Bronchial epithelial cell (primary cell): ENCODE measurements at regions not wholly inside any gene's neighbourhood (a gene's known extent, or its start where the extent isn't known, plus 50 kb on each side); places are given as distances from the start of the nearest gene placed in this dataset.
"Not testable (repeated sequence)": the region's sequence is repeated elsewhere in the genome, so short reads cannot be mapped to it uniquely, and the experiment has no call there.

ENCODE experiments used
- DNase-seq: peaks from one replicate; pipeline ENCODE4 v3.0.0-alpha.2; 2010; ENCODE audit warnings: low read depth
- FAIRE-seq: peaks from 2 replicates; lab custom pipeline; 2011; peaks lifted over from hg19 to GRCh38; lab: Jason Lieb, UNC
- H3K27me3 ChIP-seq: 2 replicates; pipeline ENCODE4 v1.5.1; 2011; ENCODE audit warnings: low read length; ENCODE audit not compliant: control insufficient read depth, insufficient read depth
- H3K36me3 ChIP-seq: 2 replicates; pipeline ENCODE4 v1.5.1; 2011; ENCODE audit warnings: low read length; ENCODE audit not compliant: control insufficient read depth, insufficient read depth
- H3K4me3 ChIP-seq: 2 replicates; pipeline ENCODE4 v1.5.1; 2011; ENCODE audit warnings: mild to moderate bottlenecking, low read depth, low read length, control low read depth
- TF ChIP-seq, protein P1 (sequence below): IDR thresholded peaks from 2 replicates; pipeline ENCODE4 v1.5.1; 2011; ENCODE audit warnings: mild to moderate bottlenecking, moderate library complexity, low read length, control low read depth, inconsistent platforms; ENCODE audit not compliant: insufficient read depth, severe bottlenecking

DNA sequence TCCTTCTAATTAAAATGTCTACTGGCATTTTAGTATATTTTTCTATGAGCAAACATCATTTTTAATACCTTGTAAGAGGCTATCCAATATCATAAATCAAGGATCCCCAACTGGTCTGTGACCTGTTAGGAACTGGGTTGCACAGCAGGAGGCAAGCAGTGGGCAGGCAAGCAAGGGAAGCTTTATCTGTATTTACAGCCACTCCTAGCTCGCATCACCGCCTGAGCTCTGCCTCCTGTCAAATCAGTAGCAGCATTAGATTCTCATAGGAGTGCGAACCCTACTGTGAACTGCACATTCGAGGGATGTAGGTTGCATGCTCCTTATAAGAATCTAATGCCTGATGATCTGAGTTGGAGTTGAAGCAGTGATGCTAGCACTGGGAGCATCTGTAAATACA is 70.2 kb upstream of the CREB3L1 start:
- TF ChIP-seq, protein P1, sequence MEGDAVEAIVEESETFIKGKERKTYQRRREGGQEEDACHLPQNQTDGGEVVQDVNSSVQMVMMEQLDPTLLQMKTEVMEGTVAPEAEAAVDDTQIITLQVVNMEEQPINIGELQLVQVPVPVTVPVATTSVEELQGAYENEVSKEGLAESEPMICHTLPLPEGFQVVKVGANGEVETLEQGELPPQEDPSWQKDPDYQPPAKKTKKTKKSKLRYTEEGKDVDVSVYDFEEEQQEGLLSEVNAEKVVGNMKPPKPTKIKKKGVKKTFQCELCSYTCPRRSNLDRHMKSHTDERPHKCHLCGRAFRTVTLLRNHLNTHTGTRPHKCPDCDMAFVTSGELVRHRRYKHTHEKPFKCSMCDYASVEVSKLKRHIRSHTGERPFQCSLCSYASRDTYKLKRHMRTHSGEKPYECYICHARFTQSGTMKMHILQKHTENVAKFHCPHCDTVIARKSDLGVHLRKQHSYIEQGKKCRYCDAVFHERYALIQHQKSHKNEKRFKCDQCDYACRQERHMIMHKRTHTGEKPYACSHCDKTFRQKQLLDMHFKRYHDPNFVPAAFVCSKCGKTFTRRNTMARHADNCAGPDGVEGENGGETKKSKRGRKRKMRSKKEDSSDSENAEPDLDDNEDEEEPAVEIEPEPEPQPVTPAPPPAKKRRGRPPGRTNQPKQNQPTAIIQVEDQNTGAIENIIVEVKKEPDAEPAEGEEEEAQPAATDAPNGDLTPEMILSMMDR = no peak
- H3K36me3 ChIP-seq = no peaks in the 10 kb centered on the region
- H3K27me3 ChIP-seq = peaks cover 11% of the 10 kb centered on the region
- DNase-seq (no peak), FAIRE-seq (no peak)
- no peak overlapping the region for H3K4me3 ChIP-seq

DNA sequence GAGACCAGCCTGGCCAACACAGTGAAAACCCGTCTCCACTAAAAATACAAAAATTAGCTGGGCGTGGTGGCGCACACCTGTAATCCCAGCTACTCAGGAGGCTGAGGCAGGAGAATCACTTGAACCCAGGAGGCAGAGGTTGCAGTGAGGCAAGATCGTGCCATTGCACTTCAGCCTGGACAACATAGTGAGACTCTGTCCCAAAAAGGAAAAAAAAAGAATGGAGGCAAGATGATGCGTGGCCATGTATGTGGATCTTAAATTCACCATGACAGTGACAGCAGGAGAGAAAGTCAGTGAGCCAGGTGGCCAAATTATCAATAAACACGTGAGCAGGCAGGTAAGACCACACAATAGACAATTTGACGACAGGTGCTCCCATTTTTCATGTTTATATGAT is 73.0 kb upstream of the CREB3L1 start:
- DNase-seq, H3K4me3 ChIP-seq, H3K36me3 ChIP-seq, FAIRE-seq: not testable (repeated sequence)
- peaks cover 16% of the 10 kb centered on the region for H3K27me3 ChIP-seq

DNA sequence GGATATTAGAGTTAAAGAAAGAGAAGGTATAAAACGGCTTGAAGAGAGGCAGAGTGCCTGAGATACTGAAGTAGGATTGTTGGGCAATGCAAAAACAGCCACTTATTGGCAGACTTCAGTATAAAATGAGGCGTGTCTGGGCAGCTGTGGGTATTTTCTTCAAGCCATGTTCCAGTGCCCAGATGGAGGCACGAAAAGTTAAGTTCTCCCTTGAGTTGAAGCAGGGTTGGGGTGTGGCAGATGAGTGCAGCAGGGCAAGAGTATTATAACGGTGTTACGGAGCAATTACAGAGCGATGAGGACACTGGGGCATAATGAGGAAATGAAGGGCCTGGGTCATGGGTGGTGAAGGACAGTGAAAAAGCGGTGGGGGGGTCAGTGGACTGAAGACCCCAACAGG is 73.7 kb upstream of the CREB3L1 start:
- Histone ChIP-seq H3K4me3 (no peak overlapping the region), H3K27me3 (peaks cover 16% of the 10 kb centered on the region), H3K36me3 (no peaks in the 10 kb centered on the region)
- TF ChIP-seq, protein P1 = no peak
- DNase-seq (no peak), FAIRE-seq (no peak)

DNA sequence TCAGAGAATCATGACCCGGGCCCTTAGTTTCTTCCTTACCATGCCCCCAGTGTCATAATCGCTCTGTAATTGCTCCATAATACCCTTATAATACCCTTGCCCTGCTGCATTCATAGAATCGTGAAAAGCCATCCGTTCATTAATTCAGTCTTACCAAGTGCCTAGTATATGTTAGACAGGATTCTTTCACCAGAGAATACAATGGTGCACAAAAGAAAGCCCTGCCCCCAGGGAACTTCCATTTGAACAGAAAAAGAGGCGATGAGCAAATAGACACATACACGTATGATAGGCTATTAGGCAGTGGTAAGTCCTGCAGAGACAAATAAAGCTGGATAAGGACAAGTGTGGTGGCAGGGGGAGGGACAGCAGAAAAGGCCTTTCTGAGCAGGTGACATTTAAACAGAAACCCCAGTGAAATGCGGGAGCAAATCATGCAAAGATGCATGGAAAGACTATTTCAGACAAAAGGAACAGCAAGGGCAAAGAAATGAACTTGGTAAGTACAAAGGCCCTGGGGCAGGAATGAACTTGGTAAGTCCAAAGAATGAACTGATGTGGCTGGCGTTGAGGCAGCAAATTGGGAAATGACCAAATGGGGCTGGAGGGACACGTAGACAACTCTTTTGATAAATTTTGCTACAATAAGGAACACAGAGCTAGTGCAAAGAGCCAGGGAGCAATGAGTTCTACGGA is 74.6 kb upstream of the CREB3L1 start:
- FAIRE-seq = no peak
- H3K27me3 ChIP-seq = peaks cover 16% of the 10 kb centered on the region
- no peak overlapping the region for H3K4me3 ChIP-seq
- TF ChIP-seq, protein P1 = no peak
- no peaks in the 10 kb centered on the region for H3K36me3 ChIP-seq
- no peak for DNase-seq

DNA sequence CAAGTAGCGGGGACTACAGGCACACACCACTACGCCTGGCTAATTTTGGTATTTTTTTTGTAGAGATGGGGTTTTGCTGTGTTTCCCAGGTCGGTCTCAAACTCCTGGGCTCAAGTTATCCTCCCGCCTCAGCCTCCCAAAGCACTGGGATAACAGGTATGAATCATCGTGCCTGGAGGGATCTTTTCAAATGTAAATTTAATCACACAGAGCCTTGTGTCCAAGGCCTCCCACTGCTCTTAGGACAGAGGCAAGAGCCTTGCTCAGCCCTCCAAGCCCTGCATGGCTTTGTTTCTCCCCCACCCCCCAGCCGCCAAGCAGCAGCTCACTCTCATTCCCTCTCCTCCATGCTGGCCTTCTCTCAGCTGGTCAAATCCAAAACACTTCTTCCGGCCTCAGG is 75.3 kb upstream of the CREB3L1 start:
- H3K4me3 ChIP-seq = no peak overlapping the region
- DNase-seq = no peak
- FAIRE-seq = no peak
- TF ChIP-seq, protein P1 = no peak
- no peaks in the 10 kb centered on the region for H3K36me3 ChIP-seq
- H3K27me3 ChIP-seq = peaks cover 18% of the 10 kb centered on the region

DNA sequence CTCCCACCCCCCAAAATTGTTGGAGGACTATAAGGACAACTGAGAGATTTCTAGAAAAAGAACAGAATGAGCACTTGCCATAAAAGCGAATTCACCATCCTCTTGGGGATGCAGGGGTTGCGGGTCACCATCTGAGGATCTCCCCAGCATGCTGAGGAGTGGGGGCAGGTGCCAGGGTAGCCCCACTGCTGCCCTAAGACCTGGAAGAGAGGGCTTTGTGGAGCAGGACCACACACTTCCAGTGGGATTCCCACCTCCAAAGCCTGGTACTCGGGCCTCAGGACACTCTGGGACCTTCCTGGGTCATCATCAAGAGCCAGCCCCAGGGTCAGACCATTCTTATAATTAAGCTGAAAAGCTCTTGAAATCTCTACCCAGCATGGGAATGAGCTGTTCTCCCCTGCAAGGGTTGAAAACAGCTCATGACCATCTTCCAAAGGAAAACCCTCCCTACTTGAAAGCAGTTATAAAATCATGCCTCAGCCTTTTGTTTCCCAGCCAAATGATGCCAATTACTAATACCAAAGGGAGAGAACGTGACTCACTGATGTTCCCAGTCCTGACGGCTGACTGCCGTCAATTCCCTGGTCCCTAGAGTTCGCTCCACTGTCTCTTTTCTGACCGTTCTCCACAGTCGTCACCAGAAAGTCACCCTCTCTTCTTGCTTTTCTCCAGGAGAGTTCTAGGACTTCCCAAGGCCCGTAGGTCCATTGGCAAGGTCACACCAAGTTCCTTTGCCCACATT is 76.8 kb upstream of the CREB3L1 start:
- Histone ChIP-seq H3K27me3 (peaks cover 18% of the 10 kb centered on the region), H3K4me3 (no peak overlapping the region), H3K36me3 (no peaks in the 10 kb centered on the region)
- DNase-seq (peak; percentile 40), FAIRE-seq (no peak)
- TF ChIP-seq, protein P1 = no peak
